Neuronal stem cell (in vitro differentiated cells): ENCODE measurements at regions not wholly inside any gene's neighbourhood (a gene's known extent, or its start where the extent isn't known, plus 50 kb on each side); places are given as distances from the start of the nearest gene placed in this dataset.

Experiments
- DNase-seq: peaks from one replicate; pipeline ENCODE4 v3.0.0-alpha.2; 2013; ENCODE audit warnings: low spot score
- H2AFZ ChIP-seq: one replicate; pipeline ENCODE4 v1.6.1; 2013; ENCODE audit warnings: mild to moderate bottlenecking, low read length, inconsistent platforms
- H2AK5ac ChIP-seq: 2 replicates; pipeline ENCODE4 v1.6.1; 2013; ENCODE audit warnings: low read depth, mild to moderate bottlenecking, inconsistent platforms, low read length, moderate library complexity, mixed read lengths
- H2BK120ac ChIP-seq: 2 replicates; pipeline ENCODE4 v1.6.1; 2013; ENCODE audit warnings: low read depth, mild to moderate bottlenecking, inconsistent platforms, low read length, moderate library complexity, mixed read lengths
- H2BK12ac ChIP-seq: one replicate; pipeline ENCODE4 v1.6.1; 2013; ENCODE audit warnings: low read length, inconsistent platforms
- H2BK15ac ChIP-seq: 2 replicates; pipeline ENCODE4 v1.6.1; 2013; ENCODE audit warnings: mild to moderate bottlenecking, low read length, inconsistent platforms, mixed read lengths
- H2BK5ac ChIP-seq: one replicate; pipeline ENCODE4 v1.6.1; 2013; ENCODE audit warnings: inconsistent platforms, mild to moderate bottlenecking, low read length, moderate library complexity
- H3K14ac ChIP-seq: one replicate; pipeline ENCODE4 v1.6.1; 2013; ENCODE audit warnings: low read length, inconsistent platforms
- H3K18ac ChIP-seq: 2 replicates; pipeline ENCODE4 v1.6.1; 2013; ENCODE audit warnings: low read length, inconsistent platforms
- H3K23ac ChIP-seq: 2 replicates; pipeline ENCODE4 v1.6.1; 2013; ENCODE audit warnings: low read depth, mild to moderate bottlenecking, mixed read lengths, low read length, inconsistent platforms; ENCODE audit not compliant: poor library complexity
- H3K27ac ChIP-seq: replicated peaks from 3 replicates; pipeline ENCODE4 v1.5.1; 2013; ENCODE audit warnings: low read length, inconsistent platforms
- H3K27me3 ChIP-seq, 3 experiments: 2 replicates each; pipeline ENCODE4 v1.6.1; 2013; ENCODE audit warnings: low read length in 3 of 3, mild to moderate bottlenecking in 2 of 3, inconsistent platforms in 1 of 3, low read depth in 1 of 3, mixed read lengths in 1 of 3, moderate library complexity in 1 of 3; ENCODE audit not compliant: control insufficient read depth in 3 of 3, insufficient read depth in 3 of 3
- H3K36me3 ChIP-seq, 2 donors: replicated peaks in 1 of 2; 2 replicates each; pipeline ENCODE4 v1.6.1; 2013; ENCODE audit warnings: low read length in 2 of 2; ENCODE audit not compliant: control insufficient read depth in 2 of 2, insufficient read depth in 2 of 2
- H3K4ac ChIP-seq: 2 replicates; pipeline ENCODE4 v1.6.1; 2013; ENCODE audit warnings: inconsistent platforms, mild to moderate bottlenecking, low read length, moderate library complexity
- H3K4me1 ChIP-seq, 2 donors: 1 replicate in 1 of 2; 2 replicates in 1 of 2; pipeline ENCODE4 v1.6.1; 2013; ENCODE audit warnings: low read length in 2 of 2, low read depth in 1 of 2; ENCODE audit not compliant: control insufficient read depth in 2 of 2, insufficient read depth in 1 of 2
- H3K4me2 ChIP-seq: one replicate; pipeline ENCODE4 v1.6.1; 2013; ENCODE audit warnings: mild to moderate bottlenecking, low read length, inconsistent platforms; ENCODE audit not compliant: insufficient read depth, poor library complexity, severe bottlenecking
- H3K4me3 ChIP-seq, 2 donors: 2 replicates each; pipeline ENCODE4 v1.5.1; 2013; ENCODE audit warnings: low read length in 2 of 2, mild to moderate bottlenecking in 2 of 2, inconsistent platforms in 1 of 2, moderate library complexity in 1 of 2
- H3K79me1 ChIP-seq: one replicate; pipeline ENCODE4 v1.6.1; 2013; ENCODE audit warnings: low read depth, mild to moderate bottlenecking, inconsistent platforms, low read length, moderate library complexity
- H3K9ac ChIP-seq: one replicate; pipeline ENCODE4 v1.6.1; 2013; ENCODE audit warnings: mild to moderate bottlenecking, low read depth, low read length, inconsistent platforms; ENCODE audit not compliant: poor library complexity
- H3K9me3 ChIP-seq, 2 donors: replicated peaks in 1 of 2; 2 replicates each; pipeline versions ENCODE3 to v1.6.1; 2013; ENCODE audit warnings: low read length in 2 of 2, mild to moderate bottlenecking in 2 of 2, inconsistent platforms in 1 of 2, low read depth in 1 of 2, mixed read lengths in 1 of 2, moderate library complexity in 1 of 2; ENCODE audit not compliant: control insufficient read depth in 2 of 2, insufficient read depth in 1 of 2
- H4K8ac ChIP-seq: one replicate; pipeline ENCODE4 v1.6.1; 2013; ENCODE audit warnings: low read depth, mild to moderate bottlenecking, inconsistent platforms, low read length, moderate library complexity
- H4K91ac ChIP-seq: one replicate; pipeline ENCODE4 v1.6.1; 2013; ENCODE audit warnings: low read length, low read depth, mild to moderate bottlenecking, inconsistent platforms; ENCODE audit not compliant: poor library complexity
- WGBS, 2 donors: extraction: QIAGEN DNeasy Blood & Tissue Kit; methylation state at CpG; one replicate each; pipeline ENCODE4 v1.1.7; 2013; ENCODE audit warnings: missing lambda C conversion rate in 2 of 2, mixed read lengths in 1 of 2; ENCODE audit not compliant: insufficient read length in 2 of 2, insufficient replicate concordance in 1 of 2; ENCODE audit errors: extremely low coverage in 2 of 2; 5-methylcytosine and 5-hydroxymethylcytosine counted together

DNA sequence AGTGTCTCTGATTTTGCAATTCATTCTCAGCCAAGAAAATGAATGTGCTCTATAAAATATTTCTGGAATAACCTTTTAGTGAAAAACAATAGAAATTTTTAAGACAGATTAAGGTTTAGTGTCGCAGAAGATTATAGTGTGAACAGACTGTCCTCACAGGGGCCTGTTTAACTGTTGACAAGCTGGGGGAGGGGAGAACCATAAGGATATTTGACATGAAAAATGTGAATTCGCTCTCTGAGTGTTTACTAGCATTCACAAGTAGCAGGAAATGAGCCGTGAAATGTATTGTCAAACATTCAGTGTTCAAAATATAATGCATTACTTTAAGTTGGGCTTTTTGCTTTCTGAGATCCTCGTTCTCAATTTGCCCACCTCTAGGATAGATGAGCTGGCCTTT, 134.8 kb upstream of the TSHZ2 start:
- Histone ChIP-seq H3K79me1 (no peaks in the 10 kb centered on the region), H4K91ac (no peak overlapping the region), H2BK12ac (no peak overlapping the region), H3K9me3 (no peaks in the 10 kb centered on the region), H2BK5ac (no peak overlapping the region), H2BK120ac (no peak overlapping the region), H4K8ac (no peak overlapping the region), H2AFZ (no peak overlapping the region), H3K4ac (no peak overlapping the region), H3K27ac (no peak overlapping the region), H3K9ac (no peak overlapping the region), H3K14ac (no peak overlapping the region), H3K27me3 (no peaks in the 10 kb centered on the region), H3K4me2 (no peak overlapping the region), H3K4me3 (no peak overlapping the region), H3K4me1 (peaks cover 0 to 11% of the 10 kb centered on the region in 2 donors), H3K36me3 (no peaks in the 10 kb centered on the region), H3K18ac (no peak overlapping the region), H2AK5ac (no peak overlapping the region), H3K23ac (no peak overlapping the region), H2BK15ac (no peak overlapping the region)
- no peak for DNase-seq
- no CpG with 5 or more reads among the region's 4 CpGs for WGBS, 2 donors

DNA sequence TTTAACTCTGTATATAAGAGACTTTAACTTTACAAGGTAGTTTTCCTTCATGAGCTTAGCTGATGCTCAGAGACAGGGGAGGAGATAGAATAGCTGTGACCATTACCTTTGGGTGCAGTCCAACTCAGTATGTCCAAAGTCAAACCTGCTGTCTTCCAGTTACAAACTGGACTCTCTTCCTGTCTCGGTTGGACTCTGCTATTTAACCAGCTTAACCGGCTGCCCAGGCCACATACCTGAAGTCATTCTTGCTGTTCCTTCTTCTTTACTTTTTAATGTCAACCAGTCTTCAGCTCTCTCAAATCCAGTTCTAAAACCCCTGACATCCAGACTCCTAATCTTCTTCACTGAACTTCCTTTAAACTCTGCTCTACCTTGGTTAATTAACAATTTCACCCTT, 138.3 kb upstream of the TSHZ2 start:
- no CpG with 5 or more reads among the region's 2 CpGs for WGBS, 2 donors
- Histone ChIP-seq H3K27me3 (no peaks in the 10 kb centered on the region), H3K4ac (no peak overlapping the region), H2AK5ac (no peak overlapping the region), H3K27ac (no peak overlapping the region), H3K9ac (no peak overlapping the region), H3K36me3 (peaks cover 0 to 1% of the 10 kb centered on the region in 2 donors), H4K91ac (no peak overlapping the region), H3K4me1 (peaks cover 0 to 3% of the 10 kb centered on the region in 2 donors), H3K79me1 (no peaks in the 10 kb centered on the region), H3K9me3 (peaks cover 0 to 5% of the 10 kb centered on the region in 2 donors), H2BK15ac (no peak overlapping the region), H2BK120ac (no peak overlapping the region), H4K8ac (no peak overlapping the region), H2BK12ac (no peak overlapping the region), H3K14ac (no peak overlapping the region), H2AFZ (no peak overlapping the region), H2BK5ac (no peak overlapping the region), H3K23ac (no peak overlapping the region), H3K4me2 (no peak overlapping the region), H3K4me3 (no peak overlapping the region), H3K18ac (no peak overlapping the region)
- no peak for DNase-seq

DNA sequence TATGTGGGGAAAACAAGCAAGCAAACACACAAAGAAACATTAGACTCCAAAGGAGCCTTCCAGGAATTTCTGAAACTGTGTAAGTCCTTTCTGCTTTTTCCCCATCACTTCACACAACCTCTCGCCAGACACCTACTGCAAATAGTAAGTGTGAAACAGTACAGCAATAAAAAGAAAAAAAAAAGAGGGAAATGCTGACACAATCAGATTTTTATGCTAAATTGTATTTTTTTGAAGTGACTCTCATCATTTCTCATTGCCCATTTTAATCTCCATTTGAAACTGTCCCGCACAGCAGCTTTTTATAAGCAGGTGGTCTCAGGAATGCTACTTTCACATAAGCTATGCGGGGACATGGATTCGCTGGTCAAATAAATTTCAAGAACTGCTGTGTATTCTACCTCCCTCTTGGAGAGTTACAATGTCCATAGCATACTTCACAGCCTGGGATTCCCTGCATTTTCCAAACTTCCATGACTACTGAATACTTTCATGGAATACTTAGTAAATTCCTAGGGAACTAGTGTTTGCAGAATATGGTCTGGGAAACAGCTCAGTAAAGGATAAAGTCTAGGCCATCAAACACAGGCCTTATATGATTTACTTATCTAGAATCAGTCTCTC, 139.9 kb upstream of the TSHZ2 start:
- WGBS, 2 donors, result no CpG with 5 or more reads among the region's 4 CpGs
- no peak overlapping the region for H2BK5ac ChIP-seq
- H3K27me3 ChIP-seq, result no peaks in the 10 kb centered on the region
- no peak overlapping the region for H3K9ac ChIP-seq
- no peak overlapping the region for H4K8ac ChIP-seq
- no peak overlapping the region for H3K23ac ChIP-seq
- H2BK12ac ChIP-seq, result no peak overlapping the region
- H4K91ac ChIP-seq, result no peak overlapping the region
- no peak overlapping the region for H2BK15ac ChIP-seq
- H3K4me3 ChIP-seq, result no peak overlapping the region
- H3K79me1 ChIP-seq, result no peaks in the 10 kb centered on the region
- H3K36me3 ChIP-seq, result peaks cover 0 to 1% of the 10 kb centered on the region in 2 donors
- H3K4me1 ChIP-seq, result peaks cover 0 to 3% of the 10 kb centered on the region in 2 donors
- no peak overlapping the region for H3K4me2 ChIP-seq
- no peak overlapping the region for H2AK5ac ChIP-seq
- no peak overlapping the region for H2AFZ ChIP-seq
- H2BK120ac ChIP-seq, result no peak overlapping the region
- H3K14ac ChIP-seq, result no peak overlapping the region
- no peak for DNase-seq
- peaks cover 0 to 5% of the 10 kb centered on the region in 2 donors for H3K9me3 ChIP-seq
- no peak overlapping the region for H3K4ac ChIP-seq
- no peak overlapping the region for H3K27ac ChIP-seq
- no peak overlapping the region for H3K18ac ChIP-seq

DNA sequence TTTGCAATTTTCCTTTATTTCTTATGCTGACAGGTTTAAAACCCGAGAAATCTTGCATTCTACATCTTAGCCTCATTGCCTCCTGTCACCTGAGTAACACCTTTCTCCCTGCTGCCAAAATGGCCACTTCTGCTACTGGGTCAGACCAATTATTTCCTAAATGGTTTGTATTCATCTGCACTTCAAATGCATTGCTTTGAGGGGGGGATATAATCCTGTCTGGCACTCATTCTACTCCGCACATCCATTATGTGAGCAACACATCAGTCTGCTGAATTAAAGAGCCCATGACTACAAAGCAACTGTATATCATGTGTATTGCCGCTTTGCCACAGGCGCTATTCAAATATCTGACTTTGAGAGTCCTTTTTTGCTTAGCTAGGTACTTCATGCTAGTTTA, 141.6 kb upstream of the TSHZ2 start:
- no peak overlapping the region for H3K27ac ChIP-seq
- H4K8ac ChIP-seq, result no peak overlapping the region
- H2AK5ac ChIP-seq, result no peak overlapping the region
- H3K79me1 ChIP-seq, result no peaks in the 10 kb centered on the region
- no peak overlapping the region for H3K14ac ChIP-seq
- H3K4me1 ChIP-seq, result peaks cover 0 to 3% of the 10 kb centered on the region in 2 donors
- no peak overlapping the region for H2BK12ac ChIP-seq
- H2BK120ac ChIP-seq, result no peak overlapping the region
- no peak overlapping the region for H3K23ac ChIP-seq
- H2BK15ac ChIP-seq, result no peak overlapping the region
- H2AFZ ChIP-seq, result no peak overlapping the region
- no peak overlapping the region for H4K91ac ChIP-seq
- no peak overlapping the region for H2BK5ac ChIP-seq
- H3K27me3 ChIP-seq, result no peaks in the 10 kb centered on the region
- H3K18ac ChIP-seq, result no peak overlapping the region
- no peak overlapping the region for H3K4me2 ChIP-seq
- H3K9me3 ChIP-seq, result peaks cover 0 to 5% of the 10 kb centered on the region in 2 donors
- WGBS, 2 donors, result no CpG with 5 or more reads among the region's 4 CpGs
- peaks cover 0 to 1% of the 10 kb centered on the region in 2 donors for H3K36me3 ChIP-seq
- no peak overlapping the region for H3K4me3 ChIP-seq
- no peak overlapping the region for H3K9ac ChIP-seq
- no peak overlapping the region for H3K4ac ChIP-seq
- no peak for DNase-seq
